GM13977 (cell line): ENCODE measurements at regions not wholly inside any gene's neighbourhood (a gene's known extent, or its start where the extent isn't known, plus 50 kb on each side); places are given as distances from the start of the nearest gene placed in this dataset.
"Not testable (repeated sequence)": the region's sequence is repeated elsewhere in the genome, so short reads cannot be mapped to it uniquely, and the experiment has no call there.

Experiments
- DNase-seq: peaks from one replicate; pipeline ENCODE4 v3.0.0; 2012; ENCODE audit warnings: low spot score
- in situ Hi-C: fragments of 300-500 bp; cut with MboI; formaldehyde crosslinking; loops from one replicate; pipeline ENCODE4 v1.12.0; 2022; ENCODE audit warnings: low sequenced_read_pairs, low pct_unique_long_range_greater_than_20kb, mixed read lengths, inconsistent platforms; ENCODE audit not compliant: unreplicated experiment
- TF ChIP-seq, protein P1 (sequence below): IDR thresholded peaks from 2 replicates; pipeline ENCODE4 v1.5.1; 2012; ENCODE audit warnings: mild to moderate bottlenecking, control low read depth; ENCODE audit not compliant: insufficient read depth; ENCODE audit errors: extremely low read depth, missing control alignments

DNA sequence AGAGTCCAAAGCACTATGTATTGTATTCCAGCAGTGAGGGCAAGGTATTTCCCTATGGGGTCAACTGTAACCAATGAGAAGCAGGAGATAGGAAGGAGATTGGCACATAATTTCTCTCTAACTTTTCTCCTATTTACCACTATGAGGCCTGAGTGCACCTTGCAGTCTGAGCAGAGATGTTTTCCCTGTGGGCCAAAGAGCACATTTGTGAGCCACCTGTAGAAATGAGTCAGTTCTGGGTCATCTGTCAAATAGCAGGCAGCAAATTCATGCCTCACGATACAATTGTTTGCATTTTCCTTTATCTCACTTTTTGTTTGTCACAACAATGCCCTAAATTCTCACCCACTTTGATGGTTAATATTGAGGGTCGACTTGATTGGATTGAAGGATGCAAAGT lies 547.2 kb upstream of the NCAM2 start:
- in situ Hi-C loops: no loop called here
- no peak for DNase-seq
- TF ChIP-seq, protein P1, sequence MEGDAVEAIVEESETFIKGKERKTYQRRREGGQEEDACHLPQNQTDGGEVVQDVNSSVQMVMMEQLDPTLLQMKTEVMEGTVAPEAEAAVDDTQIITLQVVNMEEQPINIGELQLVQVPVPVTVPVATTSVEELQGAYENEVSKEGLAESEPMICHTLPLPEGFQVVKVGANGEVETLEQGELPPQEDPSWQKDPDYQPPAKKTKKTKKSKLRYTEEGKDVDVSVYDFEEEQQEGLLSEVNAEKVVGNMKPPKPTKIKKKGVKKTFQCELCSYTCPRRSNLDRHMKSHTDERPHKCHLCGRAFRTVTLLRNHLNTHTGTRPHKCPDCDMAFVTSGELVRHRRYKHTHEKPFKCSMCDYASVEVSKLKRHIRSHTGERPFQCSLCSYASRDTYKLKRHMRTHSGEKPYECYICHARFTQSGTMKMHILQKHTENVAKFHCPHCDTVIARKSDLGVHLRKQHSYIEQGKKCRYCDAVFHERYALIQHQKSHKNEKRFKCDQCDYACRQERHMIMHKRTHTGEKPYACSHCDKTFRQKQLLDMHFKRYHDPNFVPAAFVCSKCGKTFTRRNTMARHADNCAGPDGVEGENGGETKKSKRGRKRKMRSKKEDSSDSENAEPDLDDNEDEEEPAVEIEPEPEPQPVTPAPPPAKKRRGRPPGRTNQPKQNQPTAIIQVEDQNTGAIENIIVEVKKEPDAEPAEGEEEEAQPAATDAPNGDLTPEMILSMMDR: no peak

- in situ Hi-C loops: no loop called here
- no peak for DNase-seq
- TF ChIP-seq, protein P1: no peak
Measured at GRCh38 chr21:20452935-20453334, 545.3 kb upstream of the NCAM2 start.

DNA sequence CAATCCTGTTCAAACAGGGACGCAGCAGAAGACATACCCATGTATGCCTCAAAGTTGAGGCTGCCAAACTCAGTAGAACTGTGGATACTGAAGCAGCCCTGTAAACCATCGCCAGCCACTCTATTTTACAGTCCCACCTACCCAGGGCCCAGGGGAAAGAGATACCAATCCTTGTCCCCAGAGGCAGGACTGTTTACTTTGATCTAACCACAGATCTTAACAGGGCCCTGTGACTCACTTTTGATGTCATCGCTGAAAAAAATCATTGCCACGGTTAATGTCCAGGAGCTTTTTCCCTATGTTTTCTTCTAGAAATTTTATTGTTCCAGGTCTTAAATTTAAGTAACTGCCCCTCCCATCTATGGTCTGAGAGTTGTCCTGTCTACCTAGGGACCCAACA lies 538.4 kb upstream of the NCAM2 start:
- DNase-seq: no peak
- TF ChIP-seq, protein P1: no peak
- in situ Hi-C loops: no loop called here

DNA sequence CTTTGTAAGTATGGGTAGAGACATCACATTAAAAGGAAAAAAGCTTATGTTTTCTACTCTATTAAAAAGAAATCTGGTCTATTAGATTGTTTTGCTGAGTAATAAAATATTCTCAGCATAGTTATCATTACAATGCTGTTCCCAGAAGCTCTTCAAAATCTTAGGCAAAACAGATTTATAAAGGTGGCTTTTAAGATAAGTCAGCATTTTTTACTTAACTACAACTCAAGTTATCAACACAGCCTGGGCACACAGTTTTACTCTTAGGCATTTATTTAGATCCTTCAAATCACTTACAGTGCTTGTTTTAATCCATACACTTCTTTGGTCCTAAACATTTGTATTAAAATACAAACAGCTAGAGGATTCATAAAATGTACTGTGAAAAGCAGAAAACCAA lies 534.8 kb upstream of the NCAM2 start:
- TF ChIP-seq, protein P1: no peak
- in situ Hi-C loops: no loop called here
- no peak for DNase-seq

DNA sequence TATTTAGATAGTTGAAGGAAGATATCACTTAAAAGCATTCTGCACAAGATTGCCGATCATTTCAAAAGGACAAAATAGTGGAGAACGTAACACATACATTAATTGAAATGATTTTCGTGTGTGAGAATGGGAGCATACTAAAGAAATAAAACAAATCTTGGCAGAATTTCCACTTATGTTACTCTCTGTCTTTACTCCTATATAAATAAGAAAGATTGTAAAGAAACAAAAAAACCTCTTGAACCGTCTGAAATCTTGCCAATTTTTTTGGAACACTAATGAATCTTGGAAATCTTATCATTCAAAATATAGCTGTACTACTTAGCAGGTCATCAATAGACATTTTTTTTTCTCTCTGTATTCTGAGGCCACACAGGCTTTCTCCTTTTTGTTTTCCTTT lies 528.8 kb upstream of the NCAM2 start:
- in situ Hi-C loops: no loop called here
- no peak for DNase-seq
- TF ChIP-seq, protein P1: no peak

DNA sequence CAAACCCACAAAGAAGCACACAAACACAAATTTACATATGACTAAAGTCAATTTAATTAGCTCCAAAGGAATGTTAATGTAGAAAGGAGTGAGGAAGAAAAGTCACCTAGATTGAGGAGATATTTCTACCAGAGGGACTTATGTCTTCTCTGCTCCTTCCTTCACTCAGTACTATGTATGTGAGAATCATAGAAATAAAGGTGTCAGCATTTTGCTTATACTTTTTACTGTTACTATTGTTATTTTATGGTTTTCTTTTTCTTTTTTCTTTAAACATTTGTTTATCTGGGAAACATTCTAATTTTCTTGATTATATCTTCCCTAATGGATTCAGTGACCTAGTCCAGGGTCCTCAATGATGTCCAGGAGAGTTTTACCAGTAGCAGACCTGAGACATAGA lies 511.9 kb upstream of the NCAM2 start:
- no peak for DNase-seq
- TF ChIP-seq, protein P1: no peak
- in situ Hi-C loops: no loop called here

GRCh38 chr21:20502915-20503314 lies 495.3 kb upstream of the NCAM2 start:
- in situ Hi-C loops, DNase-seq: not testable (repeated sequence)
